GM21526 (cell line): ENCODE measurements at regions not wholly inside any gene's neighbourhood (a gene's known extent, or its start where the extent isn't known, plus 50 kb on each side); places are given as distances from the start of the nearest gene placed in this dataset.

ENCODE experiments used
- ATAC-seq: cut with Tn5 transposase; IDR thresholded peaks from one replicate; pipeline ENCODE4 v1.9.1; 2021; ENCODE audit warnings: moderate library complexity; ENCODE audit not compliant: unreplicated experiment, low FRiP score

DNA sequence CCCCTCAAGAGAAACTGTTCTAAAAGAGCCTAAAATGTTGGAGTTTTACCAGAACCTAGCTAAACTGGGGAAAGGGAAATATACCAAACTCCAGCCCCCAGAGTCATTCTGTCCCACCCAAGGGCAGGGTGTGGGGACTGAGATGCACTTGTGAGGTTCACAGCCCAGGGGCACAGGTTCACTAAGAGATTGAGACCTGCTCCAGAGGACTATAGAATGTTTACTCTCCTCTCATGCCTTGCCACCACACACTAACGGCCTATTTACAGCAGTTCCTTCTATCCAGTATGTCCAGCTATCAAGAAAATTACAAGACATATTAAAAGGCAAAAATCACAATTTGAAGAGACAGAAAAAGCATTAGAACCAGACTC is 60.6 kb upstream of the PARP11 start:
- ATAC-seq = no peak

DNA sequence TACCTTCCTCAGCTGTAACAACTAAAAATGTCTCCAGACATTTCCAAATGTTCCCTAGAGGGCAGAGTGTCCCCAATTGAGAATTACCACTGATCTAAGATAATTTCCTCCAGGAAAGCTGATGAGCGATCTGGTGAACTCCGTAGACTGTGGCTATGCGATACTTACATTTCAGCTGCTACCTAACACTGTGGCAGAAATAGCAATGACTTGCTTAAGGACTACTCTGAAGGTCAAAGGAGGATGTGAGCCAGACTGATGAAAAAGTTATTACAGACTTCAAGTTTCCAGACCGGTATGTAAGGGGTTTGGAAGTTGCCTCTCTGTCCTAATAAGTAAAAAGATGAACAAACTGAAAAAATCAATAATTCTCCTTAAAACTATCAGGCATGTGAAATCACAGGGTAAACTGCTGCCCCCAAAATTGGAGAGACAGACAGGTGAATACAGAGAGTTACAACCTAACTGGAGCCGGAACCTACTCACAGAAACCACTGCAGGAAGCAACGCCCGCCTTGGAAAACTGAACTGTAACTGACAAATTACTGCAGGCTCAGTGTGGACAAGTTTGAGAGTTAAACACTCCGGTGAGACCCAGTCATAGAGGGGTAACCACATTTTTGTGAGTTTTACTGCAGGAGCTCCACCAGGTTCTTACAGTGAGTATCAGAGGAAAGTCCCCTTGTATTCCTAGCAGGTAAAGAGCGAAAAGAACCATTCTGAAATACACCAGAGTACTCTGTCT is 60.0 kb upstream of the PARP11 start:
- no peak for ATAC-seq

DNA sequence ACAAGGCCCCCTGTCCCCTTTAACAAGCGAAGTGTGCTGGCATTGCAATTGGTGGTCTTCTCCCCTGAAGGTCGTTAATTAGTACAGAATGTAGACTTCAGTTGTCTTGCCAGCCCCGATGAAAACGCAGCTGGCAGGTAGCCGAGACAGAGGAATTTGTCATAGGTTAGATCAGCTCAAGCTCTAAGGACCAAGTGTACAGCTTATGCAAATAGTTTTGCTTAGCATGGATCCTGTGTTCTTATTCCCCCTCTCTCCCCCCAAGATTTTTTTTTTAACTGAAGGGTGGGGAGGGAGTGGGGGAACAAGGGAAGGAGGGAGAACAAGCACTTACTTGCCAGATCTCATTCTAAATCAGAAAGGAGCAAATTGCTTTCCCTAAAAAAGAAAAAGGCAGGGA is 58.6 kb upstream of the PARP11 start:
- ATAC-seq = no peak

DNA sequence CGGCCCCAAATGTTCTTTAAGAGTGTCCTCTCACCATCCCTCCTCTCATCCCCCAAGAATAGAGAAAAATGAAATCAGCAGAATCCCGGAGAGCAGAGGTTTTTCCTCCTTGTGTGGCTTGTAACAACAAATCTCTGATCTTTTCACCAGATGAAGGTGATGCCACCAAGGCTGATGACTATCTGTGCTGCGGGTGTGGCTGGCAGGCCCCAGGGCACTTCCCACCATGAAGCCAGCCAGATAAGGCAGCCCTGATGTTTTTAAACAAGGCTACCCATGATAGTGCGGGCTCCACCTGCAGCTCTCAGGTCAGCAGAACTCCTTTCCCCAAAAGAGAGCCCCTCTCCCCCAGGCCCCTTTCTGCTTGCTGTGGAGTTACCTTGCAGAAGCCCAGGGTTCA is 58.0 kb upstream of the PARP11 start:
- ATAC-seq = no peak

DNA sequence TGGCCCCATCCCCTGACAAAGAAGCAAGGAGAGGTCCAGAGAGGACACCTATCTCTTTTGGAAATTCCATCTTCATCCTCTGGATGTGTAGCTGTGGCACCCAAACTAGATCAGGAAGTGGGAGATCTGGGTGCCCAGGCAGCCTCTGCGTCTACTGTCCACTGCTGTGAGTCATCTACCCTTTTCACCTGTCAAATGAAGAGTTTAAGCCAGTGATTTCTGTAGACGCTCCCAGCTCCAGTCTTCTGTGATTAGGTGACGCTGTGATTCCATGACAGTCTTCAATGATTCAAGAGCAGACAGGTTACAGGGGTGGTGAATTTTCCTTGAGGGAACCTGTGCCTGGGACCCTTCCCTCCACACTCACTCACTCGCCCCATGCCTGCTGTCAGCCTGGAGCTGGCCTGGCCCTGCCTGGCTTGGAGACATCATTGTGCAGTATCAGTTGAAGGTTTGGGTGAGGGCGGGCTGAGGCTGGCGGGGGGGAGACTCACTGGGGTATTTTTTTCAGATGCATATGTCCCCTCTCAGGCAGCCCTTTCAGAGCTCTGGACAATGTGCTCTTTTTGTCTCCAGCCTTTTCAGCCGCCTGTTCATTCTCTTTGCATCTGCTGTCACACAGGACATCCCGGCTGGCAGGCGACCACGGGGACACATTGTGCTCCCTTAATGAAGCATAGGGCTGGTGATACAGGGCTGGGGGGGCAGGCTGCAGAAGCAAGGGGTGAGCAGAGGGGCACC is 56.8 kb upstream of the PARP11 start:
- ATAC-seq = no peak

DNA sequence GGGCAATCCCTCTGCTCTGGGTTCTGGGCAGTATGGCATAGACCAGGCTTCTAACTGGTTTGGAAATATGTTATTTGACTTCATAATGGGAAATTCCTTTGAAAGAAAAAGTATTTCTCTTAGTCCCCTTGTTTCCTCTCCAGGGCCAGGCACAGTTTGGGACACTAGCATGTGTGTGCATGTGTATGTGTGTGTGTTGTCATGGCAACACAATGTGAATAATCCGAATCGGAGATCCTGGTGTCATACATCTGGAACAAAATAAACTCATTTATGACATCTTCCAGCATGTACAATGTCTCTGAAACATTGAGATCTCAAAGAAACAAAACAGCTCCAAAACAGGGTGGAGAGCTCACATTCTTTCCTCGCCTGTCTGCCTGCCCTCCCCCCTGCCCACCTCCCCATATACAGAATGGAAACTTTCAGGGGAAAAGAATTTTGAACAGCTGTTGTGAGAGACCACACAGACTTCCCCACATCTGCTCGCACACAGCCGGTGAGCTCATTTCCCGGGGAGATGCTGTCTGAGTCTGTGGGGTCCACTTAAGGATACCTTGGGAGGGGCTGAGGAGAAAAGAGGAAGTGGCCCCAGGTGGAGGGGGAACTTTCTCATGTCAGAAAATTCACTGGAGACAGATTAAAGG is 55.5 kb upstream of the PARP11 start:
- ATAC-seq = no peak

DNA sequence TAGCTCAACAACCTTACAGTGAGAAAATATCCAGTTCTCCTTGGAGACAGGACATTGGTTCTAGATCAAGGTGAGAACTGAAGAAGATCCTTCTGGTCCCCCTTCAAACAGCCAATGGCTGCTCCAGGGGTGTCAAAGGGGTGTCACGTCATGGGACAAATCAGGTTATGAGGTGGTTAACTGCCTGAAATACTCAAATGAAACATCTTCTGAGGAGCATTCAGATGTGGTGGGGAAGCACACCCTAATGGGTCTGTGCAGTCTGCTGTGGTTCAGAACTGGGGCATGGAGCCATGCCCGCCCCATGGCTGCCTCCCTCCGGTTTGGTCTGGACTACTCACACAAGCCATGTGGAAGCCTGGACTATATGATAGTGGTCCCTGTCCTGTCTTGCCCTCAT is 52.4 kb upstream of the PARP11 start:
- ATAC-seq = no peak

DNA sequence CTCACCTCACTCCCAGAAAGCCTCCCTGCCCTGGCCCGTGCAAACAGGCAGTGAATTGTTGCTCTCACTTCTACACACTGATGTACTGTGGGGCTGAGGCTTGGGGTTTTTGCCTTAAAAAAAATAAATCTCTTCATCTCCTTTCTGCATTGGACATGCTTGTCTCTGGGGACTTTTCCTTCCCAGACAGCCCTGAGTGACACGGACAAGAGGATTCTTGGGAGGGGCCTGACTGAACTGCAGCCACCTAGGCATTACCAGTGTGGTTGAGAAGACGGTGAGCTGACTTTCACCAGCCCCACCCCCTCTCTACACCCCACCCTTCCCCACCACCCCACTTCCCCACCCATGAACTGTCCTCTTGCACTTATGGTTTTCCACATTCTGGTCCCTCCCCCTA is 51.6 kb upstream of the PARP11 start:
- ATAC-seq = no peak

DNA sequence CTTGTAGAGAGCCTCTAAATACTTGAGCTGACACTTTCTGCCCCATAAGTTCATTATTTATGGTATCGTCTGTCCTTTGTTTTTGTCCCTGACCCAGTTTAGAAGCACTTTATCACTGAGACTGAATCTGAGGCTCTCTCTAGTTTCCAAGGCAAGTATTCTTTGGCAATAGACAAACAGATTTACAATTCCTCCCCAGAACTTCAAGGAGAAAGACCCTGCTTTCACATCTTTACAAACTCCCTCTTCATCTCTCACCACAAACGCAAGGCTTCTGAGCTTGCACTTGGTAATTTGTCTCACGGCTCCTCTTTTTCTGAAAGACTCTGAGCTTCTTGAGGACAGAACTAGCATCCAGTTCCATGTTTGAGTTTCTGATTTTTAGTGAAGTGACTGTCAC is 49.8 kb upstream of the PARP11 start:
- no peak for ATAC-seq
